GM18867 (cell line): ENCODE measurements at regions not wholly inside any gene's neighbourhood (a gene's known extent, or its start where the extent isn't known, plus 50 kb on each side); places are given as distances from the start of the nearest gene placed in this dataset.

Experiments used
- ATAC-seq: cut with Tn5 transposase; IDR thresholded peaks from one replicate; pipeline ENCODE4 v1.9.1; 2021; ENCODE audit warnings: mild to moderate bottlenecking, moderate library complexity; ENCODE audit not compliant: unreplicated experiment

- no peak for ATAC-seq
Measured at GRCh38 chr6:43858161-43859153, 88.4 kb downstream of the VEGFA start.

- ATAC-seq = no peak
Measured at GRCh38 chr6:43856005-43856765, 86.2 kb downstream of the VEGFA start.

GRCh38 chr6:43855247-43855646 lies 85.2 kb downstream of the VEGFA start:
- no peak for ATAC-seq

GRCh38 chr6:43853066-43853650 lies 83.1 kb downstream of the VEGFA start:
- ATAC-seq = no peak

GRCh38 chr6:43852350-43852864 lies 82.4 kb downstream of the VEGFA start:
- ATAC-seq = no peak

- ATAC-seq = no peak
Measured at GRCh38 chr6:43851204-43851865, 81.3 kb downstream of the VEGFA start.

- ATAC-seq = no peak
Measured at GRCh38 chr6:43850314-43851203, 80.5 kb downstream of the VEGFA start.

GRCh38 chr6:43849844-43850243 lies 79.8 kb downstream of the VEGFA start:
- no peak for ATAC-seq

GRCh38 chr6:43848671-43849391 lies 78.8 kb downstream of the VEGFA start:
- no peak for ATAC-seq

- ATAC-seq = no peak
Measured at GRCh38 chr6:43847741-43848630, 78.0 kb downstream of the VEGFA start.

- ATAC-seq = no peak
Measured at GRCh38 chr6:43846556-43846955, 76.5 kb downstream of the VEGFA start.

GRCh38 chr6:43845646-43846045 lies 75.6 kb downstream of the VEGFA start:
- ATAC-seq = no peak

GRCh38 chr6:43843669-43844171 lies 73.7 kb downstream of the VEGFA start:
- no peak for ATAC-seq

- ATAC-seq = no peak
Measured at GRCh38 chr6:43843097-43843645, 73.2 kb downstream of the VEGFA start.

- no peak for ATAC-seq
Measured at GRCh38 chr6:43842231-43842794, 72.3 kb downstream of the VEGFA start.

GRCh38 chr6:43840490-43841218 lies 70.6 kb downstream of the VEGFA start:
- ATAC-seq = no peak
